PFSK-1 (cell line): ENCODE measurements at regions not wholly inside any gene's neighbourhood (a gene's known extent, or its start where the extent isn't known, plus 50 kb on each side); places are given as distances from the start of the nearest gene placed in this dataset.

Experiments used
- FOXP2 ChIP-seq: optimal IDR thresholded peaks from 2 replicates; pipeline ENCODE3; 2011; ENCODE audit warnings: borderline replicate concordance, control low read depth, inconsistent platforms; ENCODE audit not compliant: insufficient read depth; ENCODE audit errors: extremely low read length, extremely low read depth
- POLR2AphosphoS5 ChIP-seq: IDR thresholded peaks from 2 replicates; pipeline ENCODE4 v1.6.1; 2012; ENCODE audit warnings: low read depth, mild to moderate bottlenecking, control low read depth, low read length, moderate library complexity
- REST ChIP-seq, 2 experiments: IDR thresholded peaks; 2 replicates each; pipeline versions ENCODE4 v1.6.1 to v1.8.0; 2011 to 2012; ENCODE audit warnings: low read depth in 2 of 2, low read length in 2 of 2, control low read depth in 1 of 2, inconsistent platforms in 1 of 2, mild to moderate bottlenecking in 1 of 2, moderate library complexity in 1 of 2; ENCODE audit not compliant: insufficient read depth in 1 of 2
- SIN3A ChIP-seq: IDR thresholded peaks from 2 replicates; pipeline ENCODE4 v1.6.1; 2012; ENCODE audit warnings: mild to moderate bottlenecking, low read length, moderate library complexity, borderline replicate concordance; ENCODE audit not compliant: insufficient read depth
- TAF1 ChIP-seq: IDR thresholded peaks from 2 replicates; pipeline ENCODE4 v1.6.1; 2012; ENCODE audit warnings: low read length, control low read depth, borderline replicate concordance; ENCODE audit not compliant: insufficient read depth

- TF ChIP-seq POLR2AphosphoS5: no peak
- no peak for TF ChIP-seq TAF1
- TF ChIP-seq REST (IDR thresholded peaks at IDR 0.05; ENCODE audit: insufficient read depth in 1 of 2, low read depth in 2 of 2, low read length in 2 of 2): no peak
- no peak for TF ChIP-seq SIN3A
- no peak for TF ChIP-seq FOXP2
Observed at GRCh38 chr2:83654091-83654611, 804.9 kb downstream of the SUCLG1 start.
